ENCODE measurements at regions not wholly inside any gene's neighbourhood (a gene's known extent, or its start where the extent isn't known, plus 50 kb on each side); places are given as distances from the start of the nearest gene placed in this dataset.
A peak's percentile ranks its signal among the peaks of the same experiment; 100 is the strongest.

DNA sequence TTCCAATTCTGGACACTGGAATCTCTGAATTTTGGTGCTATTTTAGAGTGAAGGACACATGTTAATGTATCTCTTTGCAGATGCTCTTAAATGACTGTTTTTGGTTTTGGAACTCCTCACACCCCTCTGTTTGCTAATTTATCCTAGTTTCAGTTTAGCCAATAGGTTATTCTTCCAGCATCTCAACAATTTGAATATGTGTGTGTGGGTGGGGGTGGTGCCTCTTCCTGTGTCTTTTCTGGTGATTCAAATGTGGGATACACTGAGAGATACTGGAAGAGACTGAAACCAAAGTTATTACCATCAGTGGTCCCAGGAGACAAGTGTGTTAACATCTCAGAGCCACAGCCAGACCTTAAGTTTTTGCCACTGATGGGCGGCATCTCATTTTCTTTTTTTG is 1317.4 kb upstream of the TMEM132C start (continued):
- TF ChIP-seq, protein P1, sequence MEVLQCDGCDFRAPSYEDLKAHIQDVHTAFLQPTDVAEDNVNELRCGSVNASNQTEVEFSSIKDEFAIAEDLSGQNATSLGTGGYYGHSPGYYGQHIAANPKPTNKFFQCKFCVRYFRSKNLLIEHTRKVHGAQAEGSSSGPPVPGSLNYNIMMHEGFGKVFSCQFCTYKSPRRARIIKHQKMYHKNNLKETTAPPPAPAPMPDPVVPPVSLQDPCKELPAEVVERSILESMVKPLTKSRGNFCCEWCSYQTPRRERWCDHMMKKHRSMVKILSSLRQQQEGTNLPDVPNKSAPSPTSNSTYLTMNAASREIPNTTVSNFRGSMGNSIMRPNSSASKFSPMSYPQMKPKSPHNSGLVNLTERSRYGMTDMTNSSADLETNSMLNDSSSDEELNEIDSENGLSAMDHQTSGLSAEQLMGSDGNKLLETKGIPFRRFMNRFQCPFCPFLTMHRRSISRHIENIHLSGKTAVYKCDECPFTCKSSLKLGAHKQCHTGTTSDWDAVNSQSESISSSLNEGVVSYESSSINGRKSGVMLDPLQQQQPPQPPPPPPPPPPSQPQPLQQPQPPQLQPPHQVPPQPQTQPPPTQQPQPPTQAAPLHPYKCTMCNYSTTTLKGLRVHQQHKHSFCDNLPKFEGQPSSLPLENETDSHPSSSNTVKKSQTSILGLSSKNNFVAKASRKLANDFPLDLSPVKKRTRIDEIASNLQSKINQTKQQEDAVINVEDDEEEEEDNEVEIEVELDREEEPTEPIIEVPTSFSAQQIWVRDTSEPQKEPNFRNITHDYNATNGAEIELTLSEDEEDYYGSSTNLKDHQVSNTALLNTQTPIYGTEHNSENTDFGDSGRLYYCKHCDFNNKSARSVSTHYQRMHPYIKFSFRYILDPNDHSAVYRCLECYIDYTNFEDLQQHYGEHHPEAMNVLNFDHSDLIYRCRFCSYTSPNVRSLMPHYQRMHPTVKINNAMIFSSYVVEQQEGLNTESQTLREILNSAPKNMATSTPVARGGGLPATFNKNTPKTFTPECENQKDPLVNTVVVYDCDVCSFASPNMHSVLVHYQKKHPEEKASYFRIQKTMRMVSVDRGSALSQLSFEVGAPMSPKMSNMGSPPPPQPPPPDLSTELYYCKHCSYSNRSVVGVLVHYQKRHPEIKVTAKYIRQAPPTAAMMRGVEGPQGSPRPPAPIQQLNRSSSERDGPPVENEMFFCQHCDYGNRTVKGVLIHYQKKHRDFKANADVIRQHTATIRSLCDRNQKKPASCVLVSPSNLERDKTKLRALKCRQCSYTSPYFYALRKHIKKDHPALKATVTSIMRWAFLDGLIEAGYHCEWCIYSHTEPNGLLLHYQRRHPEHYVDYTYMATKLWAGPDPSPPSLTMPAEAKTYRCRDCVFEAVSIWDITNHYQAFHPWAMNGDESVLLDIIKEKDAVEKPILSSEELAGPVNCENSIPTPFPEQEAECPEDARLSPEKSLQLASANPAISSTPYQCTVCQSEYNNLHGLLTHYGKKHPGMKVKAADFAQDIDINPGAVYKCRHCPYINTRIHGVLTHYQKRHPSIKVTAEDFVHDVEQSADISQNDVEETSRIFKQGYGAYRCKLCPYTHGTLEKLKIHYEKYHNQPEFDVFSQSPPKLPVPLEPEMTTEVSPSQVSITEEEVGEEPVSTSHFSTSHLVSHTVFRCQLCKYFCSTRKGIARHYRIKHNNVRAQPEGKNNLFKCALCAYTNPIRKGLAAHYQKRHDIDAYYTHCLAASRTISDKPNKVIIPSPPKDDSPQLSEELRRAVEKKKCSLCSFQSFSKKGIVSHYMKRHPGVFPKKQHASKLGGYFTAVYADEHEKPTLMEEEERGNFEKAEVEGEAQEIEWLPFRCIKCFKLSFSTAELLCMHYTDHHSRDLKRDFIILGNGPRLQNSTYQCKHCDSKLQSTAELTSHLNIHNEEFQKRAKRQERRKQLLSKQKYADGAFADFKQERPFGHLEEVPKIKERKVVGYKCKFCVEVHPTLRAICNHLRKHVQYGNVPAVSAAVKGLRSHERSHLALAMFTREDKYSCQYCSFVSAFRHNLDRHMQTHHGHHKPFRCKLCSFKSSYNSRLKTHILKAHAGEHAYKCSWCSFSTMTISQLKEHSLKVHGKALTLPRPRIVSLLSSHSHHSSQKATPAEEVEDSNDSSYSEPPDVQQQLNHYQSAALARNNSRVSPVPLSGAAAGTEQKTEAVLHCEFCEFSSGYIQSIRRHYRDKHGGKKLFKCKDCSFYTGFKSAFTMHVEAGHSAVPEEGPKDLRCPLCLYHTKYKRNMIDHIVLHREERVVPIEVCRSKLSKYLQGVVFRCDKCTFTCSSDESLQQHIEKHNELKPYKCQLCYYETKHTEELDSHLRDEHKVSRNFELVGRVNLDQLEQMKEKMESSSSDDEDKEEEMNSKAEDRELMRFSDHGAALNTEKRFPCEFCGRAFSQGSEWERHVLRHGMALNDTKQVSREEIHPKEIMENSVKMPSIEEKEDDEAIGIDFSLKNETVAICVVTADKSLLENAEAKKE (CRISPR knock-in tag; IDR thresholded peaks at IDR 0.05): no peak
- no peak for TF ChIP-seq EZH2 (IDR thresholded peaks at IDR 0.05; ENCODE audit: low read depth, unreplicated experiment)

DNA sequence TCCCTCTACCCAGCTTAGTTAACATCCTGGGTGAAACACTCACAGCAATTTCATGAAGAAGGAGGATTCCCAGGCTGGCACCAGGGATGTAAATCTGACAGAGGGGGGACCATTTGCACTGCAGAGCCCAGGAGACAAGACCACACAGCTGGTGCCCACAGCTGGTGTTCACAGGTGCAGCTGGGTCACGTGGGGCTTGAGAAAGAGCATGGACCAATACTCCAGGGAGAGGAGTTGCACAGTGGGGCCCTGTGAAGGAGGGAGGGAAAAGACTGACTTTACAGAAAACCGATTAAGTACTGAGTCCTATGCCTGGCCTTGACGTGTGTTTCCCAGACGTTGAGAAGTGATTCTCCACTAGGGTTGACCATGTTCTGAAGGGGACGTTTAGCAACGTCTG is 1316.7 kb upstream of the TMEM132C start:
- Mint-ChIP-seq H3K4me1 (no peaks in the 10 kb centered on the region), H3K27ac (no peak overlapping the region), H3K36me3 (ENCODE audit: low read depth) (peaks cover 39% of the 10 kb centered on the region), H3K9me3 (peaks cover 93% of the 10 kb centered on the region), H3K27me3 (ENCODE audit: insufficient read depth, low read depth, poor library complexity) (peaks cover 3% of the 10 kb centered on the region), H3K4me3 (no peak overlapping the region)
- DNase-seq (ENCODE audit: low spot score): peak; percentile 17
- no peak overlapping the region for H2AFZ ChIP-seq
- H3K79me2 ChIP-seq (replicated peaks; ENCODE audit: insufficient read depth): no peaks in the 10 kb centered on the region
- no peaks in the 10 kb centered on the region for H3K9me2 ChIP-seq (ENCODE audit: insufficient read depth)
- H3K27ac ChIP-seq (ENCODE audit: low read depth): no peak overlapping the region
- H4K20me1 ChIP-seq (replicated peaks; ENCODE audit: insufficient read depth): no peaks in the 10 kb centered on the region
- ATAC-seq: no peak
- H3K4me3 ChIP-seq: no peak overlapping the region
- no peak overlapping the region for H3K4me2 ChIP-seq
- H3K4me1 ChIP-seq (ENCODE audit: insufficient read depth): no peaks in the 10 kb centered on the region
- H3K36me3 ChIP-seq (ENCODE audit: insufficient read depth): no peaks in the 10 kb centered on the region
- no peaks in the 10 kb centered on the region for H3K27me3 ChIP-seq (ENCODE audit: insufficient read depth)
- no peaks in the 10 kb centered on the region for H3F3A ChIP-seq (replicated peaks; ENCODE audit: low read depth)
- TF ChIP-seq CREB1 (CRISPR knock-in tag; IDR thresholded peaks at IDR 0.05; ENCODE audit: low read depth) (no peak), ZNF331 (CRISPR knock-in tag; IDR thresholded peaks at IDR 0.05; ENCODE audit: low read depth) (no peak), POLR2AphosphoS5 (IDR thresholded peaks at IDR 0.05; ENCODE audit: low read depth) (no peak), NANOG (IDR thresholded peaks at IDR 0.05; ENCODE audit: borderline replicate concordance) (no peak), ZNF114 (CRISPR knock-in tag; IDR thresholded peaks at IDR 0.05) (no peak)
- TF ChIP-seq, protein P2, sequence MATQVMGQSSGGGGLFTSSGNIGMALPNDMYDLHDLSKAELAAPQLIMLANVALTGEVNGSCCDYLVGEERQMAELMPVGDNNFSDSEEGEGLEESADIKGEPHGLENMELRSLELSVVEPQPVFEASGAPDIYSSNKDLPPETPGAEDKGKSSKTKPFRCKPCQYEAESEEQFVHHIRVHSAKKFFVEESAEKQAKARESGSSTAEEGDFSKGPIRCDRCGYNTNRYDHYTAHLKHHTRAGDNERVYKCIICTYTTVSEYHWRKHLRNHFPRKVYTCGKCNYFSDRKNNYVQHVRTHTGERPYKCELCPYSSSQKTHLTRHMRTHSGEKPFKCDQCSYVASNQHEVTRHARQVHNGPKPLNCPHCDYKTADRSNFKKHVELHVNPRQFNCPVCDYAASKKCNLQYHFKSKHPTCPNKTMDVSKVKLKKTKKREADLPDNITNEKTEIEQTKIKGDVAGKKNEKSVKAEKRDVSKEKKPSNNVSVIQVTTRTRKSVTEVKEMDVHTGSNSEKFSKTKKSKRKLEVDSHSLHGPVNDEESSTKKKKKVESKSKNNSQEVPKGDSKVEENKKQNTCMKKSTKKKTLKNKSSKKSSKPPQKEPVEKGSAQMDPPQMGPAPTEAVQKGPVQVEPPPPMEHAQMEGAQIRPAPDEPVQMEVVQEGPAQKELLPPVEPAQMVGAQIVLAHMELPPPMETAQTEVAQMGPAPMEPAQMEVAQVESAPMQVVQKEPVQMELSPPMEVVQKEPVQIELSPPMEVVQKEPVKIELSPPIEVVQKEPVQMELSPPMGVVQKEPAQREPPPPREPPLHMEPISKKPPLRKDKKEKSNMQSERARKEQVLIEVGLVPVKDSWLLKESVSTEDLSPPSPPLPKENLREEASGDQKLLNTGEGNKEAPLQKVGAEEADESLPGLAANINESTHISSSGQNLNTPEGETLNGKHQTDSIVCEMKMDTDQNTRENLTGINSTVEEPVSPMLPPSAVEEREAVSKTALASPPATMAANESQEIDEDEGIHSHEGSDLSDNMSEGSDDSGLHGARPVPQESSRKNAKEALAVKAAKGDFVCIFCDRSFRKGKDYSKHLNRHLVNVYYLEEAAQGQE (IDR thresholded peaks at IDR 0.05; ENCODE audit: unreplicated experiment): no peak
- TF ChIP-seq, protein P3, sequence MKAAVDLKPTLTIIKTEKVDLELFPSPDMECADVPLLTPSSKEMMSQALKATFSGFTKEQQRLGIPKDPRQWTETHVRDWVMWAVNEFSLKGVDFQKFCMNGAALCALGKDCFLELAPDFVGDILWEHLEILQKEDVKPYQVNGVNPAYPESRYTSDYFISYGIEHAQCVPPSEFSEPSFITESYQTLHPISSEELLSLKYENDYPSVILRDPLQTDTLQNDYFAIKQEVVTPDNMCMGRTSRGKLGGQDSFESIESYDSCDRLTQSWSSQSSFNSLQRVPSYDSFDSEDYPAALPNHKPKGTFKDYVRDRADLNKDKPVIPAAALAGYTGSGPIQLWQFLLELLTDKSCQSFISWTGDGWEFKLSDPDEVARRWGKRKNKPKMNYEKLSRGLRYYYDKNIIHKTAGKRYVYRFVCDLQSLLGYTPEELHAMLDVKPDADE (IDR thresholded peaks at IDR 0.05): no peak
- TF ChIP-seq, protein P4, sequence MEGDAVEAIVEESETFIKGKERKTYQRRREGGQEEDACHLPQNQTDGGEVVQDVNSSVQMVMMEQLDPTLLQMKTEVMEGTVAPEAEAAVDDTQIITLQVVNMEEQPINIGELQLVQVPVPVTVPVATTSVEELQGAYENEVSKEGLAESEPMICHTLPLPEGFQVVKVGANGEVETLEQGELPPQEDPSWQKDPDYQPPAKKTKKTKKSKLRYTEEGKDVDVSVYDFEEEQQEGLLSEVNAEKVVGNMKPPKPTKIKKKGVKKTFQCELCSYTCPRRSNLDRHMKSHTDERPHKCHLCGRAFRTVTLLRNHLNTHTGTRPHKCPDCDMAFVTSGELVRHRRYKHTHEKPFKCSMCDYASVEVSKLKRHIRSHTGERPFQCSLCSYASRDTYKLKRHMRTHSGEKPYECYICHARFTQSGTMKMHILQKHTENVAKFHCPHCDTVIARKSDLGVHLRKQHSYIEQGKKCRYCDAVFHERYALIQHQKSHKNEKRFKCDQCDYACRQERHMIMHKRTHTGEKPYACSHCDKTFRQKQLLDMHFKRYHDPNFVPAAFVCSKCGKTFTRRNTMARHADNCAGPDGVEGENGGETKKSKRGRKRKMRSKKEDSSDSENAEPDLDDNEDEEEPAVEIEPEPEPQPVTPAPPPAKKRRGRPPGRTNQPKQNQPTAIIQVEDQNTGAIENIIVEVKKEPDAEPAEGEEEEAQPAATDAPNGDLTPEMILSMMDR (conservative IDR thresholded peaks at IDR 0.05; ENCODE audit: low read depth in 2 of 2): no peak
